SK-N-SH (cell line): ENCODE measurements at regions not wholly inside any gene's neighbourhood (a gene's known extent, or its start where the extent isn't known, plus 50 kb on each side); places are given as distances from the start of the nearest gene placed in this dataset.

Experiments used
- CTCF ChIA-PET: fragments of 300-600, 350-600 bp; formaldehyde crosslinking; extraction: SDS; loops from one replicate; lab custom pipeline; 2021; lab: Yijun Ruan, JAX
- POLR2A ChIA-PET: fragments of 350-600 bp; sonication (Branson Sonifier 250); formaldehyde crosslinking; extraction: SDS; loops from one replicate; lab custom pipeline; 2020; ENCODE audit warnings: antibody characterized with exemption, inconsistent platforms; lab: Yijun Ruan, JAX
- DNase-seq: peaks from one replicate; pipeline ENCODE4 v3.0.0; 2012
- H2AFZ ChIP-seq: fragments of 200-600 bp; sonication (generic); 2 replicates; pipeline ENCODE4 v1.8.1; 2016; ENCODE audit warnings: antibody characterized with exemption, mild to moderate bottlenecking, low read depth
- H3F3A ChIP-seq: fragments of 200-600 bp; sonication (generic); replicated peaks from 2 replicates; pipeline ENCODE3; 2016; ENCODE audit warnings: antibody characterized with exemption, mild to moderate bottlenecking; ENCODE audit not compliant: insufficient read depth
- H3K27ac ChIP-seq, 2 experiments: fragments of 200-500 bp in 1 of 2; fragments of 200-600 bp in 1 of 2; sonication (Bioruptor generic) in 1 of 2; sonication (generic), shearing (Covaris generic) in 1 of 2; 2 replicates each; pipeline versions ENCODE4 v1.5.1 to v1.6.1; 2014 to 2016; ENCODE audit warnings: low read depth in 2 of 2, inconsistent platforms in 1 of 2, low read length in 1 of 2, mild to moderate bottlenecking in 1 of 2, mixed read lengths in 1 of 2
- H3K27me3 ChIP-seq: fragments of 200-600 bp; sonication (generic), shearing (Covaris generic); 2 replicates; pipeline ENCODE4 v1.6.1; 2016; ENCODE audit warnings: mixed run types; ENCODE audit not compliant: insufficient read depth
- H3K36me3 ChIP-seq, 2 experiments: fragments of 200-500 bp in 1 of 2; fragments of 200-600 bp in 1 of 2; sonication (Bioruptor generic) in 1 of 2; sonication (generic) in 1 of 2; replicated peaks in 1 of 2; 2 replicates each; pipeline versions ENCODE3 to v1.5.1; 2014 to 2016; ENCODE audit warnings: low read length in 1 of 2, mild to moderate bottlenecking in 1 of 2; ENCODE audit not compliant: insufficient read depth in 2 of 2, control insufficient read depth in 1 of 2
- H3K4me1 ChIP-seq, 2 experiments: fragments of 200-500 bp in 1 of 2; fragments of 200-600 bp in 1 of 2; sonication (Bioruptor generic) in 1 of 2; sonication (generic), shearing (Covaris generic) in 1 of 2; 2 replicates each; pipeline versions ENCODE4 v1.5.1 to v1.6.1; 2014 to 2016; ENCODE audit warnings: low read depth in 1 of 2, low read length in 1 of 2, mixed run types in 1 of 2; ENCODE audit not compliant: insufficient read depth in 2 of 2, control insufficient read depth in 1 of 2
- H3K4me2 ChIP-seq: fragments of 200-600 bp; sonication (generic), shearing (Covaris generic); 2 replicates; pipeline ENCODE4 v1.6.1; 2017; ENCODE audit warnings: mixed run types
- H3K4me3 ChIP-seq, 2 experiments: fragments of 200-500 bp in 1 of 2; fragments of 200-600 bp in 1 of 2; sonication (Bioruptor generic) in 1 of 2; sonication (generic), shearing (Covaris generic) in 1 of 2; 2 replicates each; pipeline versions ENCODE4 v1.5.1 to v1.8.1; 2014 to 2016; ENCODE audit warnings: low read depth in 2 of 2, inconsistent platforms in 1 of 2, low read length in 1 of 2, mild to moderate bottlenecking in 1 of 2, mixed read lengths in 1 of 2, moderate library complexity in 1 of 2
- H3K79me2 ChIP-seq: fragments of 200-600 bp; sonication (generic); 2 replicates; pipeline ENCODE4 v1.8.1; 2017; ENCODE audit warnings: mild to moderate bottlenecking; ENCODE audit not compliant: insufficient read depth
- H3K9ac ChIP-seq: fragments of 200-600 bp; sonication (generic); 2 replicates; pipeline ENCODE4 v1.6.1; 2017; ENCODE audit warnings: mixed run types
- H3K9me2 ChIP-seq: fragments of 200-600 bp; sonication (generic); 2 replicates; pipeline ENCODE4 v1.6.1; 2017; ENCODE audit warnings: mixed run types
- H3K9me3 ChIP-seq: fragments of 200-600 bp; sonication (generic); 2 replicates; pipeline ENCODE4 v1.6.1; 2017; ENCODE audit warnings: mixed run types, mild to moderate bottlenecking, moderate library complexity
- H4K20me1 ChIP-seq: fragments of 200-600 bp; sonication (generic); 2 replicates; pipeline ENCODE4 v1.6.1; 2017; ENCODE audit warnings: mild to moderate bottlenecking, mixed run types; ENCODE audit not compliant: insufficient read depth
- CHD2 ChIP-seq: fragments of 150-350 bp; IDR thresholded peaks from 2 replicates; pipeline ENCODE4 v1.6.1; 2018; ENCODE audit warnings: low read length; ENCODE audit not compliant: partially characterized antibody
- ELF1 ChIP-seq: IDR thresholded peaks from 2 replicates; pipeline ENCODE4 v1.4.0; 2012
- EZH2phosphoT487 ChIP-seq: fragments of 200-600 bp; sonication (generic); IDR thresholded peaks from 2 replicates; pipeline ENCODE4 v1.6.1; 2017; ENCODE audit warnings: low read depth, mixed run types, mild to moderate bottlenecking, antibody characterized with exemption, moderate library complexity, borderline replicate concordance
- FOSL2 ChIP-seq: IDR thresholded peaks from 2 replicates; pipeline ENCODE4 v1.4.0; 2012; ENCODE audit warnings: low read depth, mild to moderate bottlenecking, moderate library complexity, borderline replicate concordance
- FOXJ3 ChIP-seq: sonication (generic); formaldehyde crosslinking; IDR thresholded peaks from 2 replicates; pipeline ENCODE4 v1.5.1; 2020; ENCODE audit warnings: mild to moderate bottlenecking, missing genetic modification reagents
- GATA2 ChIP-seq: sonication (generic); formaldehyde crosslinking; IDR thresholded peaks from 2 replicates; pipeline ENCODE4 v1.5.0; 2020; ENCODE audit warnings: mild to moderate bottlenecking, missing genetic modification reagents
- JUND ChIP-seq: IDR thresholded peaks from 2 replicates; pipeline ENCODE4 v1.4.0; 2012
- MAX ChIP-seq: IDR thresholded peaks from 2 replicates; pipeline ENCODE4 v1.4.0; 2012; ENCODE audit warnings: low read depth
- MEF2A ChIP-seq: IDR thresholded peaks from 2 replicates; pipeline ENCODE4 v1.4.0; 2012; ENCODE audit warnings: low read depth, borderline replicate concordance
- NFIC ChIP-seq: IDR thresholded peaks from 2 replicates; pipeline ENCODE4 v1.4.0; 2012; ENCODE audit warnings: borderline replicate concordance
- NRF1 ChIP-seq: IDR thresholded peaks from 2 replicates; pipeline ENCODE4 v1.6.1; 2012; ENCODE audit warnings: low read depth, mild to moderate bottlenecking, low read length
- PBX3 ChIP-seq: IDR thresholded peaks from 2 replicates; pipeline ENCODE4; 2012
- POLR2AphosphoS5 ChIP-seq: IDR thresholded peaks from 2 replicates; pipeline ENCODE4 v1.6.1; 2012; ENCODE audit warnings: low read depth, low read length
- RCOR1 ChIP-seq: fragments of 150-350 bp; IDR thresholded peaks from 2 replicates; pipeline ENCODE4 v1.6.1; 2017; ENCODE audit warnings: antibody characterized with exemption, low read length
- RXRA ChIP-seq: IDR thresholded peaks from 2 replicates; pipeline ENCODE4 v1.4.0; 2012; ENCODE audit warnings: low read depth, mild to moderate bottlenecking, borderline replicate concordance
- SMC3 ChIP-seq: IDR thresholded peaks from 2 replicates; pipeline ENCODE4 v1.6.1; 2012; ENCODE audit warnings: low read depth, low read length, improper control_type of control experiment
- TAF1 ChIP-seq: IDR thresholded peaks from 2 replicates; pipeline ENCODE4 v1.6.1; 2012; ENCODE audit warnings: low read depth, mild to moderate bottlenecking, low read length, moderate library complexity, borderline replicate concordance
- TEAD4 ChIP-seq: IDR thresholded peaks from 2 replicates; pipeline ENCODE4 v1.4.0; 2012; ENCODE audit warnings: mild to moderate bottlenecking, borderline replicate concordance; ENCODE audit not compliant: insufficient read depth
- USF2 ChIP-seq: fragments of 150-350 bp; IDR thresholded peaks from 2 replicates; pipeline ENCODE4 v1.6.1; 2017; ENCODE audit warnings: antibody characterized with exemption, low read length, low read depth, borderline replicate concordance
- WGBS: methylation state at CpG from one replicate; pipeline ENCODE4 v1.1.6; 2017; ENCODE audit warnings: low lambda C conversion rate; 5-methylcytosine and 5-hydroxymethylcytosine counted together
- TF ChIP-seq, protein P1 (sequence below): fragments of 200-600 bp; sonication (generic); IDR thresholded peaks from 2 replicates; pipeline ENCODE4 v1.6.1; 2017; ENCODE audit warnings: antibody characterized with exemption, mild to moderate bottlenecking, moderate library complexity
- TF ChIP-seq, protein P2 (sequence below): IDR thresholded peaks from 2 replicates; pipeline ENCODE4 v1.6.1; 2012; ENCODE audit warnings: mild to moderate bottlenecking, low read depth, low read length, moderate library complexity

DNA sequence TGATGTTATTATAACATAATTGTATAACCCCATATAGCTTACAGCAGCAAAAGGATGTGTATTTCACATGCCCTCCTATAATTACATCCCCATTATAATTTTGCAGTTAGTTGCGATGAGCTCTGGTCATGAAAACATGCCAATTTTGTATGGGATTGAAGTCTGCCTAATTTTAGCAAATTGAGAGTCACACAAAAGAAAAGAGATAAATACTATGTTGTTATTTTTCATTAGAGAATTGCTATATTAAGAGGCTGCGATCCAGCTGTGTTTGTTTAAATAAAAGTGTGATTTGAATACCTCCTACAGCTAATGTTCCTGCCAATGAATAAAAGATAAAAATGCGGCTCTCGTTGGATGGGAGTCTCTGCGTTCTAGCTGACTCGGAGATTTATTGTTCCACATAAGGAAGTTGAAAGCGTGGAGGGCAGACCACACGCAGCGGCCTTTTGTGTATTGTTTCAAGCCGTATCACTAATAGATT, 461.0 kb upstream of the NFIA start (continued):
- TF ChIP-seq POLR2AphosphoS5 (no peak), NFIC (no peak)

DNA sequence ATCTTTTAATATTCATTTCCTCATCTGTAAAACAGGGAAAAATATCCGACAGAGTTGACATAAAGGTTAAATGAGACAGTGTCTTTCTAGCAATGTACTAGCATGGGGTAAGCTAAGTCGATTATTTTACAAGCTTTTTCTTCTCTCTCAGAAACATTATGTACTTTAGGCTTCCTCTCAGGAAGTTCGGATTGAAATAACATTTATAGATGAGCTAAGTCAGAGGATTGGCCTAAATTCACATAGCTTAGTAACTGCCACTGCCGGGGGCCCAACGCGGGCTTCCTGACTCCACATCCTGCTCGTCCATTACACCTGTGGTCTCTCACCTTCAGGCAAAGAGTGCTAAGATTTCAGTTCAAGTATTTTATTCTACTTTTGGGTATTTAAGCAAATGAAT, 462.3 kb upstream of the NFIA start:
- WGBS: 61% methylated on average over 7 of the region's 7 CpGs
- no peak overlapping the region for H2AFZ ChIP-seq
- no peaks in the 10 kb centered on the region for H3K27me3 ChIP-seq
- POLR2A ChIA-PET: no interaction called here
- peaks cover 0 to 7% of the 10 kb centered on the region in 2 experiments; a peak in 2 of 4 replicates for H3K4me1 ChIP-seq
- DNase-seq: no peak
- 0 out of 2 replicates have a peak, but pooled peaks cover under 1% of the 10 kb centered on the region for H3K9me3 ChIP-seq
- no peaks in the 10 kb centered on the region for H3F3A ChIP-seq
- no peak overlapping the region for H3K4me3 ChIP-seq
- TF ChIP-seq ELF1: no peak
- no peak for TF ChIP-seq TEAD4
- TF ChIP-seq PBX3: no peak
- TF ChIP-seq RCOR1: no peak
- TF ChIP-seq, protein P1, sequence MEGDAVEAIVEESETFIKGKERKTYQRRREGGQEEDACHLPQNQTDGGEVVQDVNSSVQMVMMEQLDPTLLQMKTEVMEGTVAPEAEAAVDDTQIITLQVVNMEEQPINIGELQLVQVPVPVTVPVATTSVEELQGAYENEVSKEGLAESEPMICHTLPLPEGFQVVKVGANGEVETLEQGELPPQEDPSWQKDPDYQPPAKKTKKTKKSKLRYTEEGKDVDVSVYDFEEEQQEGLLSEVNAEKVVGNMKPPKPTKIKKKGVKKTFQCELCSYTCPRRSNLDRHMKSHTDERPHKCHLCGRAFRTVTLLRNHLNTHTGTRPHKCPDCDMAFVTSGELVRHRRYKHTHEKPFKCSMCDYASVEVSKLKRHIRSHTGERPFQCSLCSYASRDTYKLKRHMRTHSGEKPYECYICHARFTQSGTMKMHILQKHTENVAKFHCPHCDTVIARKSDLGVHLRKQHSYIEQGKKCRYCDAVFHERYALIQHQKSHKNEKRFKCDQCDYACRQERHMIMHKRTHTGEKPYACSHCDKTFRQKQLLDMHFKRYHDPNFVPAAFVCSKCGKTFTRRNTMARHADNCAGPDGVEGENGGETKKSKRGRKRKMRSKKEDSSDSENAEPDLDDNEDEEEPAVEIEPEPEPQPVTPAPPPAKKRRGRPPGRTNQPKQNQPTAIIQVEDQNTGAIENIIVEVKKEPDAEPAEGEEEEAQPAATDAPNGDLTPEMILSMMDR: no peak
- no peak for TF ChIP-seq POLR2AphosphoS5
- no peak for TF ChIP-seq CHD2
- no peak for TF ChIP-seq SMC3
- TF ChIP-seq, protein P2, sequence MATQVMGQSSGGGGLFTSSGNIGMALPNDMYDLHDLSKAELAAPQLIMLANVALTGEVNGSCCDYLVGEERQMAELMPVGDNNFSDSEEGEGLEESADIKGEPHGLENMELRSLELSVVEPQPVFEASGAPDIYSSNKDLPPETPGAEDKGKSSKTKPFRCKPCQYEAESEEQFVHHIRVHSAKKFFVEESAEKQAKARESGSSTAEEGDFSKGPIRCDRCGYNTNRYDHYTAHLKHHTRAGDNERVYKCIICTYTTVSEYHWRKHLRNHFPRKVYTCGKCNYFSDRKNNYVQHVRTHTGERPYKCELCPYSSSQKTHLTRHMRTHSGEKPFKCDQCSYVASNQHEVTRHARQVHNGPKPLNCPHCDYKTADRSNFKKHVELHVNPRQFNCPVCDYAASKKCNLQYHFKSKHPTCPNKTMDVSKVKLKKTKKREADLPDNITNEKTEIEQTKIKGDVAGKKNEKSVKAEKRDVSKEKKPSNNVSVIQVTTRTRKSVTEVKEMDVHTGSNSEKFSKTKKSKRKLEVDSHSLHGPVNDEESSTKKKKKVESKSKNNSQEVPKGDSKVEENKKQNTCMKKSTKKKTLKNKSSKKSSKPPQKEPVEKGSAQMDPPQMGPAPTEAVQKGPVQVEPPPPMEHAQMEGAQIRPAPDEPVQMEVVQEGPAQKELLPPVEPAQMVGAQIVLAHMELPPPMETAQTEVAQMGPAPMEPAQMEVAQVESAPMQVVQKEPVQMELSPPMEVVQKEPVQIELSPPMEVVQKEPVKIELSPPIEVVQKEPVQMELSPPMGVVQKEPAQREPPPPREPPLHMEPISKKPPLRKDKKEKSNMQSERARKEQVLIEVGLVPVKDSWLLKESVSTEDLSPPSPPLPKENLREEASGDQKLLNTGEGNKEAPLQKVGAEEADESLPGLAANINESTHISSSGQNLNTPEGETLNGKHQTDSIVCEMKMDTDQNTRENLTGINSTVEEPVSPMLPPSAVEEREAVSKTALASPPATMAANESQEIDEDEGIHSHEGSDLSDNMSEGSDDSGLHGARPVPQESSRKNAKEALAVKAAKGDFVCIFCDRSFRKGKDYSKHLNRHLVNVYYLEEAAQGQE: no peak
- no peak for TF ChIP-seq NRF1
- no peak for TF ChIP-seq FOSL2
- no peak for TF ChIP-seq MAX
- TF ChIP-seq JUND: no peak
- no peak for TF ChIP-seq FOXJ3 (CRISPR knock-in tag)
- no peak for TF ChIP-seq MEF2A
- no peak for TF ChIP-seq GATA2 (CRISPR knock-in tag)
- TF ChIP-seq TAF1: no peak
- no peak for TF ChIP-seq USF2
- no peak for TF ChIP-seq RXRA
- no peak for TF ChIP-seq EZH2phosphoT487
- H3K4me2 ChIP-seq: no peak overlapping the region
- H4K20me1 ChIP-seq: no peaks in the 10 kb centered on the region
- H3K27ac ChIP-seq: no peak overlapping the region
- H3K36me3 ChIP-seq: no peaks in the 10 kb centered on the region
- CTCF ChIA-PET: no interaction called here
- H3K9ac ChIP-seq: no peak overlapping the region
- no peaks in the 10 kb centered on the region for H3K79me2 ChIP-seq
- no peaks in the 10 kb centered on the region for H3K9me2 ChIP-seq
